Gastrocnemius medialis (tissue), 4 donors: ENCODE measurements at regions not wholly inside any gene's neighbourhood (a gene's known extent, or its start where the extent isn't known, plus 50 kb on each side); places are given as distances from the start of the nearest gene placed in this dataset.

Experiments used
- CTCF ChIP-seq, 5 experiments: fragments of 450-650 bp in 3 of 5; fragments of 200-600 bp in 2 of 5; sonication (generic) in 2 of 5; IDR thresholded peaks in 4 of 5; conservative IDR thresholded peaks in 1 of 5; 1 replicate in 4 of 5; 2 replicates in 1 of 5; pipeline ENCODE4 v1.5.1; 2016 to 2019; ENCODE audit warnings: antibody characterized with exemption in 5 of 5, mild to moderate bottlenecking in 3 of 5, moderate library complexity in 3 of 5
- POLR2A ChIP-seq, 2 donors: fragments of 450-650 bp; IDR thresholded peaks; one replicate each; pipeline ENCODE4 v1.6.1; 2017; ENCODE audit warnings: antibody characterized with exemption in 2 of 2, mild to moderate bottlenecking in 2 of 2, moderate library complexity in 2 of 2

DNA sequence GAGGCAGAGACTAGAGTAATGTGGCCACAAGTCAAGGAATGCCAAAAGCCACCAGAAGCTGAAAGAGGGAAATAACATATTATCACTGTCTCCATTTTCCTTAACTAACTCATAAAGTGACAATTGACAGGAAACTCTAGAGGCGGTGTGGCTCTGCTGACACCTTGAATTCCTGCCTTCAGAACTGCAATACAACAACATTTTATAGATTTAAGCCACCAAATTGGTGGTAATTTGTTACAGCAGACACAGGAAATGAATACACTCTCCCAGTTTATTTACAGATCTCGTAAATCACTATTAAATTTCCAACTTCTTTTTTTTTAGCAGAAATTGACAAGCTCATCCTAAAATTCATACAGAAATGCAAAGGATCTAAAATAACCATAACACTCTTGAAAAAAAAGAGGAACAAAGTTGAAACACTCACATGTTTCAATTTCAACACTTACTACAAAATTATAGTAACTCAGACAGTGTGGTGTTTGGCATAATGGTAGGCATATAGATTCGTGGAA, 449.9 kb downstream of the OTOL1 start:
- TF ChIP-seq CTCF (IDR thresholded peaks at IDR 0.05 in 4 of 5, conservative IDR thresholded peaks at IDR 0.05 in 1 of 5) (no peak), POLR2A (IDR thresholded peaks at IDR 0.05) (no peak)
